Caco-2 (cell line): ENCODE measurements at regions not wholly inside any gene's neighbourhood (a gene's known extent, or its start where the extent isn't known, plus 50 kb on each side); places are given as distances from the start of the nearest gene placed in this dataset.

ENCODE experiments used
- BruUV-seq: library from RNA; stranded (reverse); fragments of 400-500 nt; replicated peaks from 2 replicates; lab custom pipeline; 2021; lab: Mats Ljungman, UMichigan
- CTCF ChIA-PET: fragments of 300-600 bp; sonication (Branson Sonifier 250); formaldehyde crosslinking; loops from one replicate; lab custom pipeline; 2022; ENCODE audit warnings: antibody characterized with exemption; lab: Charles Lee
- POLR2A ChIA-PET: fragments of 300-600 bp; sonication (Branson Sonifier 250); formaldehyde crosslinking; loops from one replicate; lab custom pipeline; 2022; ENCODE audit warnings: antibody characterized with exemption; lab: Charles Lee
- DNase-seq, 2 experiments: peaks; one replicate each; pipeline versions ENCODE4 v3.0.0 to v3.0.0-alpha.2; 2020 to 2022
- H3K27me3 ChIP-seq: replicated peaks from 2 replicates; pipeline ENCODE4 v1.6.0; 2011; ENCODE audit warnings: low read length; ENCODE audit not compliant: control insufficient read depth, insufficient read depth
- H3K36me3 ChIP-seq: 2 replicates; pipeline ENCODE4 v1.5.1; 2011; ENCODE audit warnings: low read length; ENCODE audit not compliant: control insufficient read depth, insufficient read depth
- H3K4me1 ChIP-seq: fragments of 250-450 bp; sonication (Bioruptor Pico); 2 replicates; pipeline ENCODE4 v1.5.1; 2020; ENCODE audit warnings: mild to moderate bottlenecking
- H3K4me3 ChIP-seq: 2 replicates; pipeline ENCODE4 v1.5.1; 2011; ENCODE audit warnings: low read depth, mild to moderate bottlenecking, control low read depth, low read length
- H3K9me3 ChIP-seq: fragments of 250-450 bp; sonication (Bioruptor Pico); 2 replicates; pipeline ENCODE4 v1.5.1; 2020; ENCODE audit warnings: mild to moderate bottlenecking, moderate library complexity
- H3K27ac Mint-ChIP-seq: one replicate; pipeline ENCODE4 v1.8.0; 2022; ENCODE audit warnings: mixed read lengths; ENCODE audit not compliant: unreplicated experiment
- H3K27me3 Mint-ChIP-seq: one replicate; pipeline ENCODE4 v1.8.0; 2022; ENCODE audit warnings: mixed read lengths; ENCODE audit not compliant: insufficient read depth, unreplicated experiment
- H3K36me3 Mint-ChIP-seq: one replicate; pipeline ENCODE4 v1.8.0; 2022; ENCODE audit warnings: mild to moderate bottlenecking, mixed read lengths; ENCODE audit not compliant: insufficient read depth, unreplicated experiment
- H3K4me1 Mint-ChIP-seq: one replicate; pipeline ENCODE4 v1.8.0; 2022; ENCODE audit warnings: low read depth, mixed read lengths; ENCODE audit not compliant: unreplicated experiment
- H3K4me3 Mint-ChIP-seq: one replicate; pipeline ENCODE4 v1.8.0; 2022; ENCODE audit warnings: mild to moderate bottlenecking, moderate library complexity, mixed read lengths; ENCODE audit not compliant: unreplicated experiment
- H3K9me3 Mint-ChIP-seq: one replicate; pipeline ENCODE4 v1.8.0; 2022; ENCODE audit warnings: mixed read lengths; ENCODE audit not compliant: unreplicated experiment
- CTCF ChIP-seq, 2 experiments: fragments of 200-600 bp in 1 of 2; IDR thresholded peaks; 1 replicate in 1 of 2; 2 replicates in 1 of 2; pipeline versions ENCODE4 v1.5.1 to v1.8.0; 2011 to 2022; ENCODE audit warnings: antibody characterized with exemption in 1 of 2, control low read depth in 1 of 2, inconsistent platforms in 1 of 2, low read depth in 1 of 2, low read length in 1 of 2, mild to moderate bottlenecking in 1 of 2, moderate library complexity in 1 of 2; ENCODE audit not compliant: insufficient read depth in 1 of 2, severe bottlenecking in 1 of 2, unreplicated experiment in 1 of 2
- intact Hi-C: fragments of 100-400 bp; cut with micrococcal nuclease; formaldehyde crosslinking; loops from one replicate; pipeline ENCODE4 v1.10.0; 2022; ENCODE audit not compliant: unreplicated experiment

GRCh38 chr12:65651060-65651459, 173.2 kb upstream of the HMGA2 start:
- Histone ChIP-seq H3K36me3 (no peaks in the 10 kb centered on the region), H3K27me3 (no peaks in the 10 kb centered on the region), H3K4me3 (no peak overlapping the region), H3K4me1 (no peaks in the 10 kb centered on the region), H3K9me3 (no peaks in the 10 kb centered on the region)
- TF ChIP-seq CTCF (IDR thresholded peaks at IDR 0.05; ENCODE audit: insufficient read depth in 1 of 2, low read depth in 1 of 2, low read length in 1 of 2, severe bottlenecking in 1 of 2, unreplicated experiment in 1 of 2) = no peak
- no TSS peak for BruUV-seq
- POLR2A ChIA-PET = no interaction called here
- no peak overlapping the region for H3K4me3 Mint-ChIP-seq
- DNase-seq = no peak
- H3K27ac Mint-ChIP-seq = no peak overlapping the region
- CTCF ChIA-PET = no interaction called here
- intact Hi-C loops = no loop called here
- H3K9me3 Mint-ChIP-seq = no peaks in the 10 kb centered on the region
- H3K4me1 Mint-ChIP-seq = no peaks in the 10 kb centered on the region
- no peaks in the 10 kb centered on the region for H3K27me3 Mint-ChIP-seq
- no peaks in the 10 kb centered on the region for H3K36me3 Mint-ChIP-seq

GRCh38 chr12:65653321-65653720, 171.0 kb upstream of the HMGA2 start:
- POLR2A ChIA-PET = no interaction called here
- Mint-ChIP-seq H3K36me3 (no peaks in the 10 kb centered on the region), H3K27me3 (no peaks in the 10 kb centered on the region), H3K4me1 (no peaks in the 10 kb centered on the region), H3K9me3 (no peaks in the 10 kb centered on the region), H3K27ac (no peak overlapping the region), H3K4me3 (no peak overlapping the region)
- TF ChIP-seq CTCF (IDR thresholded peaks at IDR 0.05; ENCODE audit: insufficient read depth in 1 of 2, low read depth in 1 of 2, low read length in 1 of 2, severe bottlenecking in 1 of 2, unreplicated experiment in 1 of 2) = no peak
- BruUV-seq = no TSS peak
- Histone ChIP-seq H3K4me3 (no peak overlapping the region), H3K36me3 (no peaks in the 10 kb centered on the region), H3K4me1 (no peaks in the 10 kb centered on the region), H3K9me3 (no peaks in the 10 kb centered on the region), H3K27me3 (no peaks in the 10 kb centered on the region)
- CTCF ChIA-PET = no interaction called here
- DNase-seq = no peak
- intact Hi-C loops = no loop called here

DNA sequence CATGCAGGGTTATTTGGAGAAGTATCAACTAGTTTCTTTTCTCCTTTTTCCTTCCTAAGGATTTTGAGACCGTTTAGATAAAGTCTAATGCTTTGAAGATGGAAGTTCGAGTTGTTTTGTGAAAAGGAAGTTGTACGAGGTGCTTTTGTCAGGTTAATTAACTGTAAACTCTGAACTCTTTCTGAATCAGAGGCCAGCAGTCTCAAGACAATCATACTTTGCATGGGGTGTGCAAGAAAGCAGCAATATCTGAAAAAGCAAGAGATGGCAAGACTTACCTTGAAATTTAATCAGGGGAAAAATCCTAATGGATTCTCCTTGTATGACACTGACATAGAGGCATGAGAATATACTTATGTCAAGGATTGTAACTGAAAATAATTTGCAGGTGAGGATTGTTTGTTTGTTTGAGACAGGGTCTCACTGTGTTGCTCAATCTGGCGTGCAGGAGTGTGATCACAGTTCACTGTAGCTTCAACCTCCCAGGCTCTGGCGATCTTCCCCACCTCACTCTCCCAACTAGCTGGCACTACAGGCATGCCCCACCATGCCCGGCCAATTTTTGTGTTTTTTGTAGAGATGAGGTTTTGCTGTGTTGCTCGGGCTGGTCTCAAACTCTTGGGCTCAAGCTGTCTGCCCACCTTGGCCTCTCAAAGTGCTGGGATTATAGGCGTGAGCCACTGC, 170.2 kb upstream of the HMGA2 start:
- no peaks in the 10 kb centered on the region for H3K27me3 ChIP-seq
- Mint-ChIP-seq H3K4me1 (no peaks in the 10 kb centered on the region), H3K9me3 (no peaks in the 10 kb centered on the region), H3K27me3 (no peaks in the 10 kb centered on the region), H3K36me3 (no peaks in the 10 kb centered on the region), H3K4me3 (no peak overlapping the region), H3K27ac (no peak overlapping the region)
- no peak for DNase-seq
- no peaks in the 10 kb centered on the region for H3K9me3 ChIP-seq
- POLR2A ChIA-PET = no interaction called here
- intact Hi-C loops = no loop called here
- H3K36me3 ChIP-seq = no peaks in the 10 kb centered on the region
- CTCF ChIA-PET = no interaction called here
- H3K4me1 ChIP-seq = no peaks in the 10 kb centered on the region
- H3K4me3 ChIP-seq = no peak overlapping the region
- no peak for TF ChIP-seq CTCF (IDR thresholded peaks at IDR 0.05; ENCODE audit: insufficient read depth in 1 of 2, low read depth in 1 of 2, low read length in 1 of 2, severe bottlenecking in 1 of 2, unreplicated experiment in 1 of 2)
- no TSS peak for BruUV-seq
